K562 (cell line): ENCODE measurements at regions not wholly inside any gene's neighbourhood (a gene's known extent, or its start where the extent isn't known, plus 50 kb on each side); places are given as distances from the start of the nearest gene placed in this dataset.
"Not testable (repeated sequence)": the region's sequence is repeated elsewhere in the genome, so short reads cannot be mapped to it uniquely, and the experiment has no call there.

ENCODE experiments used
- ATAC-seq: fragments of 200-7000 bp; cut with Tn5 transposase; 3 replicates; pipeline ENCODE4 v1.9.1; 2020; ENCODE audit warnings: moderate library complexity
- BruUV-seq: library from RNA; stranded (reverse); fragments of 400-500 nt; replicated peaks from 2 replicates; lab custom pipeline; 2021; lab: Mats Ljungman, UMichigan
- CTCF ChIA-PET: fragments of 300-600 bp; formaldehyde crosslinking; extraction: SDS; loops from one replicate; lab custom pipeline; 2021; ENCODE audit warnings: low intra/inter-chr PET ratio; lab: Yijun Ruan, JAX
- POLR2A ChIA-PET: fragments of 300-600, 350-650 bp; sonication (Branson Sonifier 250); formaldehyde crosslinking; extraction: SDS; loops from one replicate; lab custom pipeline; 2021; ENCODE audit warnings: antibody characterized with exemption, inconsistent platforms; lab: Yijun Ruan, JAX
- DNase-seq, 4 experiments: peaks; one replicate each; pipeline versions ENCODE4 v3.0.0 to v3.0.0-alpha.2; 2011 to 2018; ENCODE audit warnings: low spot score in 3 of 4, mixed read lengths in 3 of 4; ENCODE audit errors: extremely low read depth in 1 of 4
- FAIRE-seq: peaks from 2 replicates; lab custom pipeline; 2011; peaks lifted over from hg19 to GRCh38; lab: Jason Lieb, UNC
- H2AFZ ChIP-seq: 2 replicates; pipeline ENCODE4 v1.6.0; 2011; ENCODE audit warnings: low read depth, low read length, control low read depth, inconsistent platforms
- H3K27ac ChIP-seq: fragments of 200-600 bp; 3 replicates; pipeline ENCODE4 v1.8.0; 2011; ENCODE audit warnings: low read depth, mild to moderate bottlenecking, control low read depth, inconsistent platforms, low read length, moderate library complexity, mixed read lengths; ENCODE audit errors: extremely low read depth
- H3K27me3 ChIP-seq, 2 experiments: fragments of 300-600 bp in 1 of 2; 2 replicates in 1 of 2; 3 replicates in 1 of 2; pipeline versions ENCODE4 v1.6.0 to v1.8.0; 2011; ENCODE audit warnings: inconsistent platforms in 2 of 2, low read length in 2 of 2, mild to moderate bottlenecking in 1 of 2, mixed read lengths in 1 of 2, moderate library complexity in 1 of 2; ENCODE audit not compliant: control insufficient read depth in 2 of 2, insufficient read depth in 2 of 2
- H3K36me3 ChIP-seq: fragments of 300-600 bp; 3 replicates; pipeline ENCODE4 v1.8.0; 2011; ENCODE audit warnings: mild to moderate bottlenecking, low read length, inconsistent platforms; ENCODE audit not compliant: control insufficient read depth, insufficient read depth
- H3K4me1 ChIP-seq, 2 experiments: fragments of 200-600 bp in 1 of 2; replicated peaks in 1 of 2; 2 replicates in 1 of 2; 3 replicates in 1 of 2; pipeline versions ENCODE4 v1.5.1 to v1.8.0; 2011; ENCODE audit warnings: inconsistent platforms in 2 of 2, low read length in 2 of 2, mild to moderate bottlenecking in 1 of 2, mixed read lengths in 1 of 2, moderate library complexity in 1 of 2; ENCODE audit not compliant: control insufficient read depth in 2 of 2, insufficient read depth in 2 of 2
- H3K4me2 ChIP-seq: 2 replicates; pipeline ENCODE4 v1.6.1; 2011; ENCODE audit warnings: low read length, control low read depth, inconsistent platforms, mixed read lengths; ENCODE audit not compliant: insufficient read depth
- H3K4me3 ChIP-seq: fragments of 200-600 bp; sonication (generic), shearing (Covaris generic); 2 replicates; pipeline ENCODE4 v1.5.1; 2016; ENCODE audit warnings: control low read depth, inconsistent platforms
- H3K79me2 ChIP-seq: fragments of 200-600 bp; 3 replicates; pipeline ENCODE4 v1.8.0; 2011; ENCODE audit warnings: low read length, inconsistent platforms; ENCODE audit not compliant: control insufficient read depth, insufficient read depth
- H3K9ac ChIP-seq, 2 experiments: 2 replicates each; pipeline versions ENCODE4 v1.6.0 to v1.6.1; 2011; ENCODE audit warnings: low read depth in 2 of 2, low read length in 2 of 2, control low read depth in 1 of 2, inconsistent platforms in 1 of 2, mild to moderate bottlenecking in 1 of 2, mixed read lengths in 1 of 2; ENCODE audit not compliant: insufficient read depth in 1 of 2
- H3K9me1 ChIP-seq: one replicate; pipeline ENCODE4 v1.6.0; 2011; ENCODE audit warnings: inconsistent platforms, mild to moderate bottlenecking, low read length, moderate library complexity; ENCODE audit not compliant: control insufficient read depth, insufficient read depth
- H3K9me3 ChIP-seq: replicated peaks from 2 replicates; pipeline ENCODE4 v1.5.1; 2011; ENCODE audit warnings: low read depth, low read length, inconsistent platforms; ENCODE audit not compliant: control insufficient read depth, insufficient read depth
- H4K20me1 ChIP-seq: replicated peaks from 2 replicates; pipeline ENCODE4 v1.6.1; 2011; ENCODE audit warnings: low read length, inconsistent platforms, mixed read lengths; ENCODE audit not compliant: control insufficient read depth, insufficient read depth
- BRCA1 ChIP-seq, 2 experiments: fragments of 450-650 bp in 1 of 2; sonication (generic) in 1 of 2; formaldehyde crosslinking in 1 of 2; IDR thresholded peaks; 2 replicates each; pipeline versions ENCODE4 v1.5.0 to v1.6.1; 2017 to 2020; ENCODE audit warnings: mild to moderate bottlenecking in 1 of 2, missing genetic modification reagents in 1 of 2
- CTCF ChIP-seq, 3 experiments: IDR thresholded peaks in 2 of 3; conservative IDR thresholded peaks in 1 of 3; 2 replicates each; pipeline ENCODE4 v1.5.1; 2011 to 2012; ENCODE audit warnings: low read length in 3 of 3, mild to moderate bottlenecking in 3 of 3, control low read depth in 2 of 3, improper control_type of control experiment in 1 of 3, inconsistent platforms in 1 of 3, low read depth in 1 of 3, mixed read lengths in 1 of 3, moderate library complexity in 1 of 3; ENCODE audit not compliant: insufficient read depth in 2 of 3
- REST ChIP-seq, 2 experiments: fragments of 450-650 bp; formaldehyde crosslinking in 1 of 2; IDR thresholded peaks; 2 replicates each; pipeline versions ENCODE4 v1.4.0 to v1.6.1; 2014 to 2020; ENCODE audit warnings: mild to moderate bottlenecking in 2 of 2, borderline replicate concordance in 1 of 2, low read depth in 1 of 2
- SMC3 ChIP-seq: conservative IDR thresholded peaks from 2 replicates; pipeline ENCODE4 v1.6.1; 2011; ENCODE audit warnings: low read depth, low read length, improper control_type of control experiment; ENCODE audit not compliant: insufficient read depth
- STAG1 ChIP-seq: sonication (generic); formaldehyde crosslinking; IDR thresholded peaks from 2 replicates; pipeline ENCODE4 v1.5.0; 2020; ENCODE audit warnings: missing genetic modification reagents, borderline replicate concordance
- YY1 ChIP-seq, 3 experiments: IDR thresholded peaks; 2 replicates each; pipeline ENCODE4 v1.6.1; 2011; ENCODE audit warnings: low read length in 2 of 3, mild to moderate bottlenecking in 2 of 3, moderate library complexity in 2 of 3, borderline replicate concordance in 1 of 3, control low read depth in 1 of 3, low read depth in 1 of 3; ENCODE audit not compliant: insufficient read depth in 3 of 3, insufficient replicate concordance in 2 of 3, control insufficient read depth in 1 of 3, insufficient read length in 1 of 3; ENCODE audit errors: extremely low read depth in 1 of 3
- WGBS: fragments of 100-300 bp; shearing (Covaris generic); methylation state at CpG from one replicate; pipeline ENCODE4 v1.1.6; 2016; ENCODE audit warnings: low coverage, mixed read lengths; ENCODE audit not compliant: insufficient coverage; ENCODE audit errors: missing lambda C conversion rate; 5-methylcytosine and 5-hydroxymethylcytosine counted together
- in situ Hi-C: fragments of 300-500 bp; cut with MboI; formaldehyde crosslinking; loops from 4 replicates; pipeline ENCODE4 v1.15.0; 2018; ENCODE audit warnings: inconsistent platforms, mixed read lengths
- intact Hi-C: fragments of 100-400 bp; cut with micrococcal nuclease; formaldehyde crosslinking; loops from 2 replicates; pipeline ENCODE4 v1.14.2; 2022

GRCh38 chr22:16391417-16391930 lies 201.1 kb downstream of the CCT8L2 start:
- CTCF ChIA-PET; H3K4me3 ChIP-seq; H3K9me1 ChIP-seq; in situ Hi-C loops; H3K27ac ChIP-seq; H3K9ac ChIP-seq; H2AFZ ChIP-seq; FAIRE-seq; H4K20me1 ChIP-seq; H3K79me2 ChIP-seq; BruUV-seq; H3K9me3 ChIP-seq; H3K4me2 ChIP-seq; intact Hi-C loops; H3K36me3 ChIP-seq; POLR2A ChIA-PET; TF ChIP-seq BRCA1 (IDR thresholded peaks at IDR 0.05); REST (CRISPR knock-in tag; IDR thresholded peaks at IDR 0.05; ENCODE audit: low read depth): not testable (repeated sequence)
- Histone ChIP-seq H3K27me3 (peaks cover 8 to 28% of the 10 kb centered on the region in 2 experiments; a peak in 4 of 5 replicates), H3K4me1 (peaks cover 0 to 13% of the 10 kb centered on the region in 2 experiments; a peak in 2 of 5 replicates)
- ATAC-seq (peak; percentile 75), DNase-seq (peak; percentile 11 to 52 (median 12))
- WGBS: 1% methylated on average over 20 of the region's 20 CpGs
- TF ChIP-seq CTCF (IDR thresholded peaks at IDR 0.05 in 2 of 3, conservative IDR thresholded peaks at IDR 0.05 in 1 of 3; ENCODE audit: insufficient read depth in 2 of 3, low read depth in 1 of 3, low read length in 3 of 3) (peak; percentile 49 to 72 (median 59); a peak in 4 of 6 replicates), STAG1 (CRISPR knock-in tag) (0 out of 2 replicates have a peak, but pooled peaks have one; percentile 31), BRCA1 (CRISPR knock-in tag; IDR thresholded peaks at IDR 0.05) (0 out of 2 replicates have a peak, but pooled peaks have one; percentile 70), YY1 (IDR thresholded peaks at IDR 0.05; ENCODE audit: borderline replicate concordance in 1 of 3, control insufficient read depth in 1 of 3, extremely low read depth in 1 of 3, insufficient read depth in 3 of 3, insufficient read length in 1 of 3, insufficient replicate concordance in 2 of 3, low read depth in 1 of 3, low read length in 2 of 3) (peak in 1 of 3 experiments; percentile 12), SMC3 (peak; percentile 53; the same call in 1 of the 2 replicates), REST (IDR thresholded peaks at IDR 0.05; ENCODE audit: borderline replicate concordance) (peak; percentile 10; the same call in 1 of the 2 replicates)
